Neural progenitor cell (in vitro differentiated cells): ENCODE measurements at regions not wholly inside any gene's neighbourhood (a gene's known extent, or its start where the extent isn't known, plus 50 kb on each side); places are given as distances from the start of the nearest gene placed in this dataset.
A peak's percentile ranks its signal among the peaks of the same experiment; 100 is the strongest.

Experiments
- DNase-seq: peaks from one replicate; pipeline ENCODE4 v3.0.0-alpha.2; 2016; ENCODE audit warnings: low spot score
- H2AFZ ChIP-seq: fragments of 200-600 bp; sonication (generic); replicated peaks from 2 replicates; pipeline ENCODE4 v1.6.1; 2016; ENCODE audit warnings: antibody characterized with exemption
- H3F3A ChIP-seq: fragments of 200-600 bp; sonication (generic); 2 replicates; pipeline ENCODE4 v1.6.1; 2016; ENCODE audit warnings: antibody characterized with exemption, low read depth
- H3K27ac ChIP-seq: fragments of 200-600 bp; sonication (generic); 2 replicates; pipeline ENCODE4 v1.5.1; 2016; ENCODE audit warnings: mild to moderate bottlenecking
- H3K27me3 ChIP-seq: fragments of 200-600 bp; sonication (generic); 2 replicates; pipeline ENCODE4 v1.6.1; 2016; ENCODE audit warnings: mild to moderate bottlenecking, moderate library complexity
- H3K36me3 ChIP-seq: fragments of 200-600 bp; sonication (generic); 2 replicates; pipeline ENCODE4 v1.5.1; 2016
- H3K4me1 ChIP-seq: fragments of 200-600 bp; sonication (generic); 2 replicates; pipeline ENCODE4 v1.6.1; 2016; ENCODE audit warnings: mixed run types
- H3K4me2 ChIP-seq: fragments of 200-600 bp; sonication (generic); 2 replicates; pipeline ENCODE4 v1.6.1; 2016
- H3K4me3 ChIP-seq: fragments of 200-600 bp; sonication (generic); 2 replicates; pipeline ENCODE4 v1.5.1; 2016
- H3K79me2 ChIP-seq: fragments of 200-600 bp; sonication (generic); 2 replicates; pipeline ENCODE4 v1.6.1; 2016; ENCODE audit warnings: low read depth
- H3K9ac ChIP-seq: fragments of 200-600 bp; sonication (generic); 2 replicates; pipeline ENCODE4 v1.6.1; 2016
- H3K9me3 ChIP-seq: fragments of 200-600 bp; sonication (generic); 2 replicates; pipeline ENCODE4 v1.5.1; 2016; ENCODE audit warnings: low read depth
- H4K20me1 ChIP-seq: fragments of 200-600 bp; sonication (generic); 2 replicates; pipeline ENCODE4 v1.6.1; 2016; ENCODE audit warnings: low read depth
- H3K27ac Mint-ChIP-seq: 3 replicates; pipeline ENCODE4 v1.8.0; 2021; ENCODE audit warnings: mixed read lengths
- H3K27me3 Mint-ChIP-seq: 2 replicates; pipeline ENCODE4 v1.8.0; 2022; ENCODE audit warnings: low read depth, mild to moderate bottlenecking, inconsistent platforms, moderate library complexity, mixed read lengths; ENCODE audit not compliant: insufficient read depth
- H3K36me3 Mint-ChIP-seq: 3 replicates; pipeline ENCODE4 v1.8.0; 2021; ENCODE audit warnings: mixed read lengths
- H3K4me1 Mint-ChIP-seq: 3 replicates; pipeline ENCODE4 v1.8.0; 2021; ENCODE audit warnings: mixed read lengths
- H3K4me3 Mint-ChIP-seq: 3 replicates; pipeline ENCODE4 v1.8.0; 2021; ENCODE audit warnings: mild to moderate bottlenecking, moderate library complexity, mixed read lengths
- H3K9me3 Mint-ChIP-seq: 3 replicates; pipeline ENCODE4 v1.8.0; 2020; ENCODE audit warnings: mixed read lengths
- EZH2 ChIP-seq: fragments of 200-600 bp; sonication (generic); IDR thresholded peaks from 2 replicates; pipeline ENCODE4 v1.6.1; 2017; ENCODE audit warnings: antibody characterized with exemption, mild to moderate bottlenecking, moderate library complexity
- EZH2phosphoT487 ChIP-seq: fragments of 200-600 bp; sonication (generic); IDR thresholded peaks from 2 replicates; pipeline ENCODE4 v1.6.1; 2017; ENCODE audit warnings: antibody characterized with exemption
- TF ChIP-seq, protein P1 (sequence below): fragments of 200-600 bp; sonication (generic); IDR thresholded peaks from 2 replicates; pipeline ENCODE4 v1.5.1; 2017; ENCODE audit warnings: antibody characterized with exemption, mild to moderate bottlenecking

- H3K4me3 ChIP-seq: no peak overlapping the region
- H3F3A ChIP-seq: no peaks in the 10 kb centered on the region
- no peaks in the 10 kb centered on the region for H3K36me3 ChIP-seq
- no peaks in the 10 kb centered on the region for H4K20me1 ChIP-seq
- no peak overlapping the region for H3K27ac ChIP-seq
- H3K9me3 Mint-ChIP-seq: no peaks in the 10 kb centered on the region
- no peak overlapping the region for H2AFZ ChIP-seq
- peaks cover 2% of the 10 kb centered on the region for H3K27me3 Mint-ChIP-seq
- H3K4me1 Mint-ChIP-seq: no peaks in the 10 kb centered on the region
- TF ChIP-seq EZH2: no peak
- TF ChIP-seq, protein P1, sequence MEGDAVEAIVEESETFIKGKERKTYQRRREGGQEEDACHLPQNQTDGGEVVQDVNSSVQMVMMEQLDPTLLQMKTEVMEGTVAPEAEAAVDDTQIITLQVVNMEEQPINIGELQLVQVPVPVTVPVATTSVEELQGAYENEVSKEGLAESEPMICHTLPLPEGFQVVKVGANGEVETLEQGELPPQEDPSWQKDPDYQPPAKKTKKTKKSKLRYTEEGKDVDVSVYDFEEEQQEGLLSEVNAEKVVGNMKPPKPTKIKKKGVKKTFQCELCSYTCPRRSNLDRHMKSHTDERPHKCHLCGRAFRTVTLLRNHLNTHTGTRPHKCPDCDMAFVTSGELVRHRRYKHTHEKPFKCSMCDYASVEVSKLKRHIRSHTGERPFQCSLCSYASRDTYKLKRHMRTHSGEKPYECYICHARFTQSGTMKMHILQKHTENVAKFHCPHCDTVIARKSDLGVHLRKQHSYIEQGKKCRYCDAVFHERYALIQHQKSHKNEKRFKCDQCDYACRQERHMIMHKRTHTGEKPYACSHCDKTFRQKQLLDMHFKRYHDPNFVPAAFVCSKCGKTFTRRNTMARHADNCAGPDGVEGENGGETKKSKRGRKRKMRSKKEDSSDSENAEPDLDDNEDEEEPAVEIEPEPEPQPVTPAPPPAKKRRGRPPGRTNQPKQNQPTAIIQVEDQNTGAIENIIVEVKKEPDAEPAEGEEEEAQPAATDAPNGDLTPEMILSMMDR: no peak
- no peak for TF ChIP-seq EZH2phosphoT487
- no peaks in the 10 kb centered on the region for H3K27me3 ChIP-seq
- H3K79me2 ChIP-seq: no peaks in the 10 kb centered on the region
- no peaks in the 10 kb centered on the region for H3K36me3 Mint-ChIP-seq
- no peak overlapping the region for H3K27ac Mint-ChIP-seq
- no peak for DNase-seq
- H3K4me1 ChIP-seq: peaks cover 4% of the 10 kb centered on the region
- no peaks in the 10 kb centered on the region for H3K9me3 ChIP-seq
- no peak overlapping the region for H3K9ac ChIP-seq
- no peak overlapping the region for H3K4me2 ChIP-seq
- H3K4me3 Mint-ChIP-seq: no peak overlapping the region
Observed at GRCh38 chr16:64136743-64137142, 985.1 kb downstream of the CDH11 start.

DNA sequence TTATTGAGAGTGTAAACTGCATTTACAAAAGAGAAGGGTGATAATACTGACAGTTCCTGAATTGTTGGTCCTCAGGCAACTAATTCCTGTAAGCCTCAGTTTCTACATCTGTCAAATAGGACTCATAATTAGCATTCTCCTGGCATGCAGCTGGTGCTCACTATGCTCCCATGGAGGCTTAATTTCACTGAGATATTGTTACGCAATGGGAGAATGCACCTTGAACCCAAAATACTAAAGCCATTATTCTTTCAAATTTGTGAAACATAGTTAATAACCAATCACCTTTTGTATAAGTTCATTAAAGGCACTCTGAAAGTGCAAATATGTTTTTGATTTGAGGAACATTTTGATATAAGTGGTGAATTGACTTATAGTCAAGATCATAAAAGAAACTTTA is 985.5 kb downstream of the CDH11 start:
- Mint-ChIP-seq H3K27ac (no peak overlapping the region), H3K27me3 (peaks cover 2% of the 10 kb centered on the region), H3K4me3 (no peak overlapping the region), H3K9me3 (no peaks in the 10 kb centered on the region), H3K36me3 (no peaks in the 10 kb centered on the region), H3K4me1 (no peaks in the 10 kb centered on the region)
- Histone ChIP-seq H3K27me3 (no peaks in the 10 kb centered on the region), H3K9me3 (no peaks in the 10 kb centered on the region), H3K9ac (no peak overlapping the region), H3F3A (no peaks in the 10 kb centered on the region), H3K27ac (no peak overlapping the region), H4K20me1 (no peaks in the 10 kb centered on the region), H3K36me3 (no peaks in the 10 kb centered on the region), H3K4me3 (no peak overlapping the region), H2AFZ (no peak overlapping the region), H3K4me1 (peaks cover 4% of the 10 kb centered on the region), H3K79me2 (no peaks in the 10 kb centered on the region), H3K4me2 (no peak overlapping the region)
- no peak for DNase-seq
- TF ChIP-seq, protein P1: no peak
- TF ChIP-seq EZH2: no peak

- Histone ChIP-seq H3K36me3 (no peaks in the 10 kb centered on the region), H3F3A (no peaks in the 10 kb centered on the region), H3K79me2 (no peaks in the 10 kb centered on the region), H3K4me1 (peaks cover 4% of the 10 kb centered on the region), H3K4me2 (no peak overlapping the region), H3K9ac (no peak overlapping the region), H2AFZ (peak overlapping the region; percentile 95), H3K27me3 (no peaks in the 10 kb centered on the region), H3K9me3 (no peaks in the 10 kb centered on the region), H3K4me3 (no peak overlapping the region), H3K27ac (no peak overlapping the region), H4K20me1 (no peaks in the 10 kb centered on the region)
- TF ChIP-seq, protein P1: no peak
- TF ChIP-seq EZH2 (no peak), EZH2phosphoT487 (no peak)
- Mint-ChIP-seq H3K27ac (no peak overlapping the region), H3K4me1 (no peaks in the 10 kb centered on the region), H3K36me3 (no peaks in the 10 kb centered on the region), H3K4me3 (no peak overlapping the region), H3K27me3 (peaks cover 2% of the 10 kb centered on the region), H3K9me3 (no peaks in the 10 kb centered on the region)
- no peak for DNase-seq
Observed at GRCh38 chr16:64133366-64133765, 988.5 kb downstream of the CDH11 start.
